H1 (cell line): ENCODE measurements at regions not wholly inside any gene's neighbourhood (a gene's known extent, or its start where the extent isn't known, plus 50 kb on each side); places are given as distances from the start of the nearest gene placed in this dataset.
"Not testable (repeated sequence)": the region's sequence is repeated elsewhere in the genome, so short reads cannot be mapped to it uniquely, and the experiment has no call there.

Experiments used
- CTCF ChIP-seq, 3 experiments: IDR thresholded peaks; 1 replicate in 2 of 3; 2 replicates in 1 of 3; pipeline versions ENCODE4 v1.5.1 to v1.6.1; 2011; ENCODE audit warnings: low read length in 3 of 3, mild to moderate bottlenecking in 3 of 3, inconsistent platforms in 2 of 3, low read depth in 1 of 3, moderate library complexity in 1 of 3; ENCODE audit not compliant: insufficient read depth in 1 of 3; ENCODE audit errors: control extremely low read depth in 1 of 3
- POLR2A ChIP-seq, 2 experiments: IDR thresholded peaks; 1 replicate in 1 of 2; 2 replicates in 1 of 2; pipeline ENCODE4 v1.6.1; 2011; ENCODE audit warnings: low read depth in 2 of 2, low read length in 2 of 2, mild to moderate bottlenecking in 2 of 2; ENCODE audit errors: control extremely low read depth in 1 of 2
- RAD21 ChIP-seq, 2 experiments: IDR thresholded peaks in 1 of 2; conservative IDR thresholded peaks in 1 of 2; 2 replicates each; pipeline ENCODE4 v1.6.1; 2011; ENCODE audit warnings: low read depth in 2 of 2, low read length in 2 of 2, improper control_type of control experiment in 1 of 2, inconsistent platforms in 1 of 2, mild to moderate bottlenecking in 1 of 2, moderate library complexity in 1 of 2
- RNF2 ChIP-seq: fragments of 200-900, 300-1000 bp; sonication (generic); IDR thresholded peaks from 2 replicates; pipeline ENCODE4 v1.7.1; 2016; ENCODE audit warnings: borderline replicate concordance, low read depth, mild to moderate bottlenecking, antibody characterized with exemption, low read length; ENCODE audit not compliant: poor library complexity, severe bottlenecking; ENCODE audit errors: missing control alignments

- TF ChIP-seq RAD21 (IDR thresholded peaks at IDR 0.05 in 1 of 2, conservative IDR thresholded peaks at IDR 0.05 in 1 of 2; ENCODE audit: low read depth in 2 of 2, low read length in 2 of 2); CTCF (IDR thresholded peaks at IDR 0.05; ENCODE audit: control extremely low read depth in 1 of 3, insufficient read depth in 1 of 3, low read depth in 1 of 3, low read length in 3 of 3); RNF2; POLR2A (IDR thresholded peaks at IDR 0.05; ENCODE audit: control extremely low read depth in 1 of 2, low read depth in 2 of 2, low read length in 2 of 2): not testable (repeated sequence)
These were observed 632.3 kb upstream of the RGS18 start for GRCh38 chr1:191525944-191526343.
